Eye (tissue), 1 donor: ENCODE measurements at regions not wholly inside any gene's neighbourhood (a gene's known extent, or its start where the extent isn't known, plus 50 kb on each side); places are given as distances from the start of the nearest gene placed in this dataset.

Experiments
- DNase-seq: peaks from one replicate; pipeline ENCODE4 v3.0.0-alpha.2; 2015

DNA sequence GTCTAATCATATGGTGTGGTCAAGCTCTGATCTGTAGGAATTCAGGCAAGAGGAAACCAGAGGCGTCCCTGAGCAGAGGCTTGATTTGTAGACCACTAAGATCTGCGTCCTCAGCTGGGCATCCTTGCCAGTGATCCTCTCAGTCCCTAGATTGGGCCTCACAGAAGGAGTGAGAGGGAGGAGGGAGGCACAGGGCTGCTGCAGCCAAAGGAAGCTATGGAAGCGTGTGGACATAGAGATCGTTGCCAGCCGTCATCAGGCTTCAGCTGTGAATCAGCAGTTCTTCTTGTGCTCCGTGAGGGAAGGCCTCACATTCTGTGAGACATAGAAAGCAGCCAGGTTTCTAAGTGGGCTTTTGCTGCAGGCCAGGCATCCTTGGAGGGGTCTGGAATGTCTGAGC lies 254.6 kb upstream of the KIRREL3 start:
- DNase-seq: no peak

DNA sequence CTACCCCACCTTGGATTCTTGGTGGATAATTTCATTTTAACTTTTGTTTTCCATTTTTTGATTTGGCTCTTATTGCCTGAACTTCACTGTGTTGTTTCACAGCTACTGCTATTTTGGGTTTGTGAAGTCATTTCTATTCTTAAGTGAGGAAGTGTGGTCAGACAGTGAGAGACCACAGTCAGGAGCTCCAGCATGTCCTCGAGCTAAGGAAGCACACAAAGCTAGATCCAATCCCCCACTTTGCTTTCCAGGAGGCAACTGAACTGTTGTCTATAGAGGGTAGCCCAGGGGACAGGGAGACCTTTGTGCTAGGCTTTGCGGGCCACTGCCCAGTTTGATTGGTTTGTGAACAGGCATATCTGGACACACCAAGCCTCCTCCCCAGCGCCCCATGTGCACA lies 251.8 kb upstream of the KIRREL3 start:
- DNase-seq: no peak

DNA sequence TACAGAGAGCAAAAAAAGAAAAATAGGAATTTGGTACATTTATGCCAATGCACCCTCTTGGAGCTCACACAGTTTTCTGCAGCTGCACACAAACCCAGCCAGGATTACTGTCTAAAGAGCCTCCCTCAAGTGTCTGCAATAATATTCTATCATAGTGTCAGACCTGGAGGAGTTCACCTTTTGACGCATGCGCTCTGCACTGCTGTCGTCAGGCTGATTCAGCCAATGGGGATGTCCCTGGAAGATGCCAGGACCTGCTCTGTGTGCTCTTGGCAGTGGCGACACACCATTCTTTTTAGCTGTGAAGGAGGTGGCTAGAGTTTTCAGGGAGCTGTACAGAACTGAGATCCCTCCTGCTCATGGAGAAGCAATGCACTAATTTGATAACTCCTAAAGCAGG lies 249.0 kb upstream of the KIRREL3 start:
- DNase-seq: no peak

DNA sequence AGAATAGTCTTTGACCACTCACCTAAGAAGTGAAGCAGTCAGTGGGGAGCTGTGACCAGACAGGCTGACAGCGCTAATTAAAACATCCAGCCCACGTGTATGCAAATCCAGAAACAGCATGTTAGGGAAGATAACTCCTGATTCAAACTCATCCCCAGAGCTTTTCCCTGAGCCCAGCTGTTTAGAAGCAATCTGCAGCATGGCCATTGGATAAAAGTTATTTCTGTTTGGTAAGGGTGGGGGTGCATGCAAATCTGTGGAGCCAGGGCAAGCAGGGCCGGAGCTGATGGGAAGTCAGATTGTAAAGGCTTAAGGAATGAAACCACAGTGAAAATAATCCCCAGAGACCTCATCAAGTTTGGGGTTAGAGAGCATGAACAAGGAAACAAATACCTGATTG lies 247.9 kb upstream of the KIRREL3 start:
- no peak for DNase-seq

DNA sequence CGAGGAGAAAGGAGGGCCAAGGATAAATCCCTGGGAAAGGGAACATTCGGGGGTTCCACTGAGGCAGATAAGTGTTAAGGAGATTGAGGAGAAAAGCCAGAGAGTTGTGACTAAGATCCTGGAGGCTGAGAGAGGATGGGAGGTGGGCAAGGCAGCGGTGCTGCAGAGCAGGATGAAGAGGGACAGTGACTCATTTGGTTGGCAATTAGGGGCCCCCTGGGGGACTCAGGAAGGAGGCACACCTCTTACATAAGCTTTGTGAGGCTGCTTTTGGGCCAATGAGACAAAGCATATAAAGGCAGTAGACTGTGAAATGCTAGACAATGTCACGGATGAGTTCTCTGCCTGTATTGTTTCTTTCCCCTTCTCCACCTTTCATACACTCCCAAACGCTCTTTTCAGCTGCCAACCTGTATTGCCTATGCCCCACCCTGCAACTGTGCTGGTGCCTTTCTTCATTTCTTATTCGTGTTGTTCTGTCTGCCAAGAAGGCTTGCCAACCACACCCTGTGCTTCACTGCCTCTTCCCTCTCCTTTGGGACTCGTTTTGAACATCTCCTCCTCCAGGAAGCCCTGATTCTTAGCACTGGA lies 246.8 kb upstream of the KIRREL3 start:
- no peak for DNase-seq

DNA sequence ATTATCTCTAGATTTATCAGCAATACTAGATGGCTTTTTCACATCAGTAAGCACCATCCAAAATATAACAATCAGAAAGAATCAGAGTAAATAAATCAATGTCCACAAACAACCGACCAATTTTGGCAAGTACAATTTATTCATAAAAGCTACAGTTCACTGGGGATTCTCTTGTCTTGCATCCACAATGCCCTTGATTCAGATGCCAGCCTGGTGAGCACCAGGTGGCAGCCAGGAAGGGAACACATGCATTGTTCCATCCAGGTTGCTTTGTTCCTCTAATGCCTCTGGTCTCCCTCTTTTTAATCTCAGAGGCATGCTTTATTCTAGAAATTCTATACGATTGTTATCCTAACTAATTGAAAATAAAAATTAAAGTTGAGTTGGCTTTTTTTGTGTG lies 242.1 kb upstream of the KIRREL3 start:
- DNase-seq: no peak

DNA sequence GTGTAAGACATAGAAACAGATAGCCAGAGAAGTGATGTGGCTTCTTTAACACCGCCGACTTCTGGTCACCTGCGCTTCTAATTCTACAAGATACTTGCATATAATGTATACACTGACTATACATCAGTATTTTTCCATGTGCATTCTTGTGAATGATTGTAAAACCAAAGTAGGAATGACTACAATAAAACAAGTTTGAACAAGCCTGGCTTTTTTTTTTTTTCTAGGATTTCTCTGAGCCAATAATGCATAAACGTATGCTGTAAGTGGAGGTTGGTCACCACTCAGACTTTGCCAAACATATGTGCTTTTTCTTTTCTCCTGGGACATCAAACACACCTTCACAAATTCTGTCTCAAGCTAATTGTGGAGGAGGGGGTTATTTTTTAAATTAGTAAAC lies 237.8 kb upstream of the KIRREL3 start:
- DNase-seq: no peak

DNA sequence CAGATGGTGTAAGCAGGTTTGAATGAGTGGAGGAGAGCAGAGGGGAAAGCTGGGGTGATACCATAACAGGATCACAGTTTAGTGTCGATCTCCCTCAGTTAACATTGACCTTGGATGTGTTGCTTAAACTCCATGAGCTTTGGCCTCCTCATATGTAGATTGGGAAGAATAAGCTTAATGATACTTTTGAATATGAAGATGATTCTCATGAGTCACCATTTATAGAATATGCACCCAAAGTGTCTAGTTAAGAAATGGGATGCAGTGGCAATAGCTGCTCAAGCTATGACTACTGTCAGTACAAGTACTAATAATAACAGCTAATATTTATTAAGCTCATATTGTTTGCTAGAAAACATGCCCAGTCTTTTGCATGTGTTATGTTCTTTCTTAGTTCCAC lies 236.2 kb upstream of the KIRREL3 start:
- DNase-seq: no peak

DNA sequence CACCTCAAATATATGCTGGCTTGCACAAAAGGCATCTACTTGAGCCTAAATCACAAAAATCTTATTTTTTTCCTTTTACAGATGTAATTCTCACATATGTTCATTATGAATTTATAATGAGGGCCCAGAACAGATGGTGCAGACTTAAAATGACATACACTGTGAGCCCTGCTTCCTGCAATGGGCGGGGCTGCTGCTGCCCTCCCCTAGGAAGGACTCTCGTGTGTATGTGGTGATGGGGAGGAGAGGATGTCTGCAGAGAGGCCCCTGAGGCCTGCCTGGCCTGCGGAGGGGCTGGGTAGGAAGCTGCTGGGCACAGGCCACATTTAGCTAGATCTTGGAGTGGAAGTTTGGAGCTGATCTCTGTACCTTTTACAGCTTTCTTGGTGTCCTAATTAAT lies 233.4 kb upstream of the KIRREL3 start:
- no peak for DNase-seq

DNA sequence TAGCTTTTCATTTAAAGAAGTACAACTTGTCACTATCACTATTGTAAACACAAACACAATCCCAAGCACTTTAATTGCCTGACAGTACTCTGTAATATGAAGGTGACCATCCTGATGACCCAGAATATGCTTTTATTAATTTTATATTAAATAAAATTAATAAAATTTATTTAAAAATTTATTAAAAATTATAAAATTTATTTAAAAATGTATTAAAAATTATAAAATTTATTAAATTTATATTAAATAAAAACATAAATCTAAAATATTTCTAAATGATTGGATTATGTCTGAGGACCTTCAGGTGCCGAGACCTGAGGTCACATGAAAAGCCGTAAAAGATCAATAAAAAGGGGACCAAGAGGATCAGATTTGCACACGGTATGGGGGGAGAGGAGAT lies 229.8 kb upstream of the KIRREL3 start:
- DNase-seq: no peak

DNA sequence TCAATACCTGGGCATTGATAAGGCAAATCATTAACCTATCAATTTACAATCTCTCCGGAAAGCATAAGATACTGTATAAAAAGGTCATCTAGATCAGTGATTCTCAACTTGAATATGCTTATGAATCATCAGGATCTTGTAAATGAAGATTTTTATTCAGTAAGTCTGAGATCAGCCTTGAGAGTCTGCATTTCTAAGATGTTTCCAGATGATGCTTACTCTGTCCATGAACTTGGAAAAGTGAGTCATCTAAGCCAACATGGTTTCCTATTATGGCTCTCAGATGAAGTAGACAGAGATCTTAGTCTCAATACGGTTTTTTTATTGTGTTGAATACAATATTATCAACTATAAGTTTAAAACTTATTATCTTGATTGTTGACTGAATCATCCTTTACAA lies 226.4 kb upstream of the KIRREL3 start:
- DNase-seq: no peak

DNA sequence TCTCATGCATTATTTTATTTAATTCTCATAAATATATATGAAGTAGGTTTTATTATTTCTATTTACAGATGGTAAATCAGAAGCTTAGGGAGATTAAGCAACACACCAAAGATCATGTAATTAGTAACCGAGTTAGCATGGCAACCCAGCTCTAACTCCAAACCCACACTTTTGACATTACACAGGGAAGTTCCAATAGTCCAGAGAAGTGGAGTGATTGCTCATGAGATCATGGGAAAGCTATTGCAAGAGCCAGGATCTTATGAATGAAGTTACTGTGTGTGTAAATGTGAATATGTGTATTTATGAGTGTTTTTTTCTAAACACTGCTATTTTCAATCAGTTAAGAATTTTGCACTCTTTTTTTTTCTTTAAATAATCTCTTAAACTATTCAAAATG lies 225.8 kb upstream of the KIRREL3 start:
- DNase-seq: no peak

DNA sequence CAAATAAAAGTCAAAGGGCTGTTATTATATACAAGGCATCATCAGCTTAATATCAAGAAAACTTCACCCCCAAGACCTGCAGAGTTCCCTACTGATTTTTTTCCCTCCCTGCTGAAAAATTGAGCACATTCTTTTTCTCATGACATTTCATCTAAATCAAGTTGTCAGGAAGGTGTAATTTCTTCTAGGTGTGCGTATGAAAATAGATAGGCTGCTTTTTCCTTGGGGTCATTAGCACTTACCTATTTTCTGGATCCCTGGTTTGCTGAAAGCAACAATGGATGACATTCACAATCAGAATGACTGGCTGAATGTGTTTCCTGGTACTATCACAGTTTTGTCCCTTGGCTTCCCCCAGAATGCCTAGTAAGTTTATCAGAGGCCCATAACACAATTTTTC lies 225.0 kb upstream of the KIRREL3 start:
- no peak for DNase-seq

DNA sequence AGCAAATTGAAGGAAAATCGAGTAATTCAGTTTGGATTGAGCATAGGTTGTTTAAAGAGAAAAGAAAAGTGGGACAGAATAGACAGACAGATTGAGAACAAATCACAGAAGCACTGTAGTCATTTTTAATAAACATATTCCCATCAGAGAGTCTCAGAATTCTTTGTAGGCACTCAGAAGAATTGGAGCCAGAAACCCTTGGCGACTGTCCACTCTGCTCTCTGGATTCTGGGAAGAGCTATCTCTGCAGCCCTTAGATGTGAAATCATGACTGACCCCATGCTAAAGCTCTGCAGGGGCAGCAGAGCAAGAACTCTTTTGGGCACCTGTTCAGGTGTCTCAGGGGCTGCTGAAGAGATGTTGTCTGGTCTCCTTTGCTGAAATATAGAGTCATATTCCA lies 223.7 kb upstream of the KIRREL3 start:
- DNase-seq: no peak

DNA sequence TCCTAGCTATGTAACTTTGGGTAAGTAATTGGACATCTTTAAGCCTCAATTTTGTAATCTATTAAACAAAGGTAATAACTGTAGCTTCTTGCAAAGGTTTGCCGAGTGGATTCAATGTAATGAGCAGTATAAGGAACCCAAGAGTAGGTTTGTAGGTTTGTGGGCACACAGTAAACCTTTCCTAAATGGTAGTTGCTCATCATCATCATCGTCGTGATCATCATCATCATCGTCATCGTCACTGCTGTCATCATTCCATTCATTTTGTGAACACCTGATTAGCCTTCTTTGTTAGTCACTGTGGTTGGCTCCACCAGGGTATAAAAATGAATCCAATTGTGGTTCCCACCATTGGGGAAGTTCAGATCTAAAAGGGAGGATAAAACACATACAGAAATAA lies 223.1 kb upstream of the KIRREL3 start:
- DNase-seq: no peak

DNA sequence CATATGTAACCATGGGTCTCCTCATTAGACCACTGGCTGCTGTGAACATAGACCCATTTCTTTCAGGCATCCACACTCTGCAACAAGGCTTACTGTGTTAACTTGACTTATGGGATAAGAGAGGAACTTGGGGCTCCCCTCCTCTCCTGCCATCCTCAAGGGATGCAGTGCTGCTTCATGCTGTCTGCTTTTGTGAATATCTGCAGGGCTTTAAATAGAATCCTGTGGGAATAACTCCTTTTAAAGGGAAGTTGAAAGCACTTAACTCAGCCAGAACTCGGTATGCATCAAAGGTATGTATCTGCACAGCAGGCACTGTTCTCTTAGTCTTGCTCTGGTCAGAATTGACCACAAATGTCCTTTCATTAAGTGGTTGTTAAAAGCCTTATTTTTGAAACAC lies 222.5 kb upstream of the KIRREL3 start:
- DNase-seq: no peak

DNA sequence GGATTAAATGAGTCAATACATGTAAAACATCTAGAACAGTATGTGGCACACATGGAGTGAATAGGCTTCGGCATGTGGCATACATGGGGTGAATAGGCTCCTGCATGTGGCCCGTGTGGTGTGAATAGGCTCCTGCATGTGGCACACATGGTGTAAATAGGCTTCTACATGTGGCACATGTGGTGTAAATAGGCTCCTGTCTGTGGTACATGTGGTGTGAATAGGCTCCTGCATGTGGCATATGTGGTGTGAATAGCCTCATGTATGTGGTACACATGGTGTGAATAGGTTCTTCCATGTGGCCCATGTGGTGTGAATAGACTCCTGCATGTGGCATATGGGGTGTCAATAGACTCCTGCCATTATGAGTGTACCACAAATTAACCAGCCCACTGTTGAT lies 219.1 kb upstream of the KIRREL3 start:
- no peak for DNase-seq

DNA sequence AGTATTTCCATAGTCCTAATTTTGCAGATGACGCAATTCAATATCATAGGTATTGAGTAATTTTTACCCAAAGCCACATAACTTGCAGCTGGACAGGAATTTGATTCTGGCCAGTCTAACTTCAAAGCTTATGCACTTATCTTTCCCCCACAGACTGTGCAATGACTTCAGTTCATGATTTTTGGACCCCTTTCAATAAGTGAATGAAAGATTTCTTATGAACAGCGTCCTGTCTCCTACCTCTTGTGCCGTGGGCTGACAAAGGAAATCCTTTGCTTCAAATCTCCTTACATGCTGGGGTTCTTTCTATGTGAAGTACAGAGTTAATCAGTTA lies 217.7 kb upstream of the KIRREL3 start:
- no peak for DNase-seq

DNA sequence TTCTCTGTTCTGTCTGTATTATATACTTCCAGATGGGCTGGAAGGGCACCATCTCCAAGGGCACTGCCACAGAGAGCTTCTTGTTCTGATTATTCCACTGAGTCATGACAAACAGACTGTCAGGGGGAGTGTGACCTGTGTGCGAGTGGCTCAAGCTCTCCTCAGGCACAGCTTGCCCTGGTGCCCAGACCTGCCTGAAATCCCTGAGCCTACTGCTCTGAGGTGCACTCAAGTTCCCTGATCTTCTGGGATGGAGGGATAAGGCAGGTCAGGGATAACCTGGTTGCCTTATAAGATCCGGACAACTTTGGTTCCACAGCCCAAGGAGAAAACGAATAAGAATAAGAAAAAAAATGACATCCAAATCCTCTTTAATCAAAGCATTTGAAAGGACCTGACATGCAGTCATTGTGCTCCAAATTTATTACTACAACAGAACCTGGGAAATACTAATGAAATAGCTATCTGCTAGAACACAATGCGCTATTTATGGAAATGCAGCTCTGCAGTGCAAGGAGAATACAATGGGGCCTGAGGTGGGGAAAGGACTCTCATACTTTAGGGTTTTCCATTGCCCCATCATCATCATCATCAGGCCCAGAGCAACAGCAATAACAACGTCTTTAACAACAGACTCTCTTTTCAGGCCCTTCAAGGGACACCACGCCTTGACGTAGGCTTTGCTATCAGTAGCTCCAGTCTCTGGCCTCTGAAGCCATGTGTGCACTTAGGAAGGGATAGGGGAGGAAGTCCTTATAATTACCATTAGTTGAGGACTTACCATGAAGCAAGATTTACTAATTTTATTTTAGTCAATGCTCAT lies 217.1 kb upstream of the KIRREL3 start:
- no peak for DNase-seq

DNA sequence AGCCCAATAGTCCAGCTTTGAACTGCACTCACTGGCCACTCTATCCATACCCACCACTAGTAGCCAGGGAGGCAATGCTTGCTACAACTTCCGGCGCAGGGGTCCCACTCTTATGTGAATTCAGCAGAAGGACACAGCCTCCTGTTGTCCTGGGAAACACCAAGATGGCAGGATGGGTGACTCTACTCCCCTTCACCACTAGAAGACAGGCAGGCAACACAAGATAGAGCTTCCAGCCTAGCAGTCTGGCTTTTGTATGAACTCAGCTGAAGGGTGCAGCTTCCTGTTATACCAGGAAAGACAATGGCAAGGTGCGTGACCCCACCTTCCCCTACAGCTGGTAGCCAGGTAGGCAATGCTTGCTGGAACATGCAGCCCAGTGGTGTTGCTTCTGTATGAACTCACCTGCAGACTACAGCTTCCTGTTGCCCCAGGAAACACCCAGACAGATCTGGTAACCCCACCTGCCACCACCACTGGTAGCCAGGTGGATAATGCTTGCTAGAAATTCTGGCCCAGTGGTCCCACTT lies 205.2 kb upstream of the KIRREL3 start:
- DNase-seq: no peak

DNA sequence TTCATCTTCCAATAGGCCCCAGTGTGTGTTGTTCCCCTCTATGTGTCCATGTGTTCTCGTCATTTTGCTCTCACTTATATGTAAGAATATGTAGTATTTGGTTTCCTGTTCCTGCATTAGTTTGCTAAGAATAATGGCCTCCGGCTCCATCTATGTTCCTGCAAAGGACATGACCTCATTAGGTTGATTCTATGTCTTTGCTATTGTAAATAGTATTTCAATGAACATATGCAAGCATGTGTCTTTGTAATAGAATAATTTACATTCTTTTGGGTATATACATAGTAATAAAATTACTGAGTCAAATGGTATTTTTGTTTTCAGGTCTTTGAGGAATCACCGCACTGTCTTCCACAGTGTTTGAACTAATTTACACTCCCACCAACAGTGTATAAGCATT lies 202.9 kb upstream of the KIRREL3 start:
- DNase-seq: no peak

DNA sequence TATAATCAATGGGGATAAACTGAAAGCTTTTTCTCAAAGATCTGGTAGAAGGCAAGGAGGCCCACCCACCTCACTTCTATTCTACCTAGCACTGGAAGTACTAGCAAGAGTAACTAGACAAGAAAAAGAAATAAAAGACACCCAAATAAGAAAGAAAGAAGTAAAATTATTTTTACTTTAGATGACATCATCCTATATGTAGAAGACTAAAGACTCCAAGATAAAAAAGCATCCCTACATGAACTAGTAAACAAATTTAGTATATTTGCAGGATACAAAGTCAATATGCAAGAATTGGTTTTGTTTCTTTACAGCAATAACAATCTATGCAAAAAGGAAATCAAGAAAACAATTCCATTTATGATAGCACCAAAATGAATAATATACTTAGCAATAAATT lies 201.5 kb upstream of the KIRREL3 start:
- DNase-seq: no peak

DNA sequence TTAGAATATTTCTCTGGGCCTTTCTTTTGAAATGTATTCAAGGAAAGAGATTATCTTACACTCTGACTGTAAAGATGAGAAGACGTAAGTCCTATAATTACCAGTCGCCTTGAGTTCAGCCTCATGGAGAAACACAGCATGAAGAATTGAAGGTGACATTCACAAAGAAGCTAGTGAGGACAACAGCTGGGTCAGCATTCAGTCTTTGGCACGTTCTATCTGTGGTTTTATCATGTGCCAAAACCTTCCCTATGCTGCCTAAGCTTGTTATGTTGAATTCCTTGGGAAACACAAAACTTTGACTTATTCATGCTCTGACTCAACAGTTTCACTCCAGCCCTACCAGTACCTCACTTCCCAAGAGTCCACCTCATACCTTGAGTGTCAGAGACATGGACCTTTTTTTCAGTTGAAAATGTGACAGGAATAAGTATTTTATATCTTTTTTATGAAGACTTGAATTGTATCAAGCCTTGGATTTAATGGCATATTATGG lies 198.8 kb upstream of the KIRREL3 start:
- peak; percentile 50 for DNase-seq

DNA sequence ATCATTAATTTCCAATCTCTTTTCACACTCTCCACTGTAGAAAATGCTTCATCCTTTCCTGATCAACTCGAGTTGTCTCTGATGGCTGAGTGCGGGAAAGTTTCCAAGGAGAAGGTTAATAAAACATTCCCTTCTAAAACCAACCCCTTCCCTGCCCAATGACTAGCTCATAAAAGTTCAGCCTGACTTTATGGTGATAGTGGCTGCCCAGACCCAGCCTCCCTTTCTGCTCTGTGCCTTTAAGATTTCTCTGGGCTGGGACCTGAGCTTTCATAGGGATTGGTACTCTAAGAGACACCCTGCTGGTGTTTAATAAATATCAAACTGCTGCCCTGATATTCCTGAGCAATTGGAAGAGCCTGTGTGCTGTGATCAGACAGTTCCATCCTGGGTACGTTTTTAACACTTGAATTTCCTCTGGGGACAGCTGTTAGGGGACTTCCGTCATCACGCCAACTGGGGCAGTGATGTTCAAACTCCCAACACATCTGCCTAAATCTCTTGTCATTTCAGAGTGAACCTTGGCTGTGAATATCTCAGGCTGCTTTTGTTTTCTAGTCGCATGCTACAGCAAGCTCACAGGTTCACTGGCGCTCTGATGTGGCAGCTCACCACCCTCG lies 195.0 kb upstream of the KIRREL3 start:
- peak; percentile 92 for DNase-seq
